ENCODE measurements at regions not wholly inside any gene's neighbourhood (a gene's known extent, or its start where the extent isn't known, plus 50 kb on each side); places are given as distances from the start of the nearest gene placed in this dataset.
"Not testable (repeated sequence)": the region's sequence is repeated elsewhere in the genome, so short reads cannot be mapped to it uniquely, and the experiment has no call there.

GRCh38 chr3:107227091-107227490, 150.1 kb upstream of the CCDC54 start:
- no peaks in the 10 kb centered on the region for H3K9me3 ChIP-seq (ENCODE audit: low read depth, low read length)
- no peaks in the 10 kb centered on the region for H3K27me3 ChIP-seq (ENCODE audit: insufficient read depth, low read length)
- no peak overlapping the region for H3K4me3 ChIP-seq (ENCODE audit: low read length)
- H3K4me1 ChIP-seq (ENCODE audit: insufficient read depth, low read length) = no peaks in the 10 kb centered on the region

GRCh38 chr3:107233877-107234276, 143.4 kb upstream of the CCDC54 start:
- not testable (repeated sequence) for H3K4me3 ChIP-seq (ENCODE audit: low read length); H3K27me3 ChIP-seq (ENCODE audit: insufficient read depth, low read length); H3K4me1 ChIP-seq (ENCODE audit: insufficient read depth, low read length); H3K9me3 ChIP-seq (ENCODE audit: low read depth, low read length)

- Histone ChIP-seq H3K4me1 (ENCODE audit: insufficient read depth, low read length) (peaks cover 3% of the 10 kb centered on the region), H3K27me3 (ENCODE audit: insufficient read depth, low read length) (peaks cover 7% of the 10 kb centered on the region), H3K4me3 (ENCODE audit: low read length) (no peak overlapping the region), H3K9me3 (ENCODE audit: low read depth, low read length) (no peaks in the 10 kb centered on the region)
These were observed 141.9 kb upstream of the CCDC54 start for GRCh38 chr3:107235193-107235927.

GRCh38 chr3:107235928-107236315, 141.3 kb upstream of the CCDC54 start:
- no peaks in the 10 kb centered on the region for H3K9me3 ChIP-seq (ENCODE audit: low read depth, low read length)
- H3K27me3 ChIP-seq (ENCODE audit: insufficient read depth, low read length) = peaks cover 7% of the 10 kb centered on the region
- H3K4me3 ChIP-seq (ENCODE audit: low read length) = no peak overlapping the region
- peaks cover 9% of the 10 kb centered on the region for H3K4me1 ChIP-seq (ENCODE audit: insufficient read depth, low read length)

GRCh38 chr3:107236655-107237337, 140.4 kb upstream of the CCDC54 start:
- Histone ChIP-seq H3K27me3 (ENCODE audit: insufficient read depth, low read length) (peaks cover 7% of the 10 kb centered on the region), H3K4me1 (ENCODE audit: insufficient read depth, low read length) (peaks cover 14% of the 10 kb centered on the region), H3K4me3 (ENCODE audit: low read length) (no peak overlapping the region), H3K9me3 (ENCODE audit: low read depth, low read length) (no peaks in the 10 kb centered on the region)

GRCh38 chr3:107238787-107239186, 138.5 kb upstream of the CCDC54 start:
- Histone ChIP-seq H3K27me3 (ENCODE audit: insufficient read depth, low read length) (peaks cover 7% of the 10 kb centered on the region), H3K9me3 (ENCODE audit: low read depth, low read length) (no peaks in the 10 kb centered on the region), H3K4me1 (ENCODE audit: insufficient read depth, low read length) (peaks cover 14% of the 10 kb centered on the region), H3K4me3 (ENCODE audit: low read length) (no peak overlapping the region)

GRCh38 chr3:107239703-107240102, 137.5 kb upstream of the CCDC54 start:
- peaks cover 14% of the 10 kb centered on the region for H3K4me1 ChIP-seq (ENCODE audit: insufficient read depth, low read length)

GRCh38 chr3:107240183-107241091, 136.8 kb upstream of the CCDC54 start:
- peaks cover 14% of the 10 kb centered on the region for H3K4me1 ChIP-seq (ENCODE audit: insufficient read depth, low read length)
- peaks cover 7% of the 10 kb centered on the region for H3K27me3 ChIP-seq (ENCODE audit: insufficient read depth, low read length)
- H3K9me3 ChIP-seq (ENCODE audit: low read depth, low read length) = no peaks in the 10 kb centered on the region
- peak overlapping the region; percentile 39 for H3K4me3 ChIP-seq (ENCODE audit: low read length)

More at GRCh38 chr3:107239703-107240102, 137.5 kb upstream of the CCDC54 start:
- peaks cover 7% of the 10 kb centered on the region for H3K27me3 ChIP-seq (ENCODE audit: insufficient read depth, low read length)
- no peaks in the 10 kb centered on the region for H3K9me3 ChIP-seq (ENCODE audit: low read depth, low read length)
- no peak overlapping the region for H3K4me3 ChIP-seq (ENCODE audit: low read length)

- H3K9me3 ChIP-seq (ENCODE audit: low read depth, low read length) = no peaks in the 10 kb centered on the region
- H3K27me3 ChIP-seq (ENCODE audit: insufficient read depth, low read length) = peaks cover 7% of the 10 kb centered on the region
- H3K4me1 ChIP-seq (ENCODE audit: insufficient read depth, low read length) = peaks cover 14% of the 10 kb centered on the region
- H3K4me3 ChIP-seq (ENCODE audit: low read length) = peak overlapping the region; percentile 39
These were observed 136.0 kb upstream of the CCDC54 start for GRCh38 chr3:107241217-107241616.

- no peak overlapping the region for H3K4me3 ChIP-seq (ENCODE audit: low read length)
- H3K4me1 ChIP-seq (ENCODE audit: insufficient read depth, low read length) = peaks cover 14% of the 10 kb centered on the region
- H3K27me3 ChIP-seq (ENCODE audit: insufficient read depth, low read length) = peaks cover 7% of the 10 kb centered on the region
- no peaks in the 10 kb centered on the region for H3K9me3 ChIP-seq (ENCODE audit: low read depth, low read length)
These were observed 134.7 kb upstream of the CCDC54 start for GRCh38 chr3:107242579-107242978.

- no peaks in the 10 kb centered on the region for H3K4me1 ChIP-seq (ENCODE audit: insufficient read depth, low read length)
- no peak overlapping the region for H3K4me3 ChIP-seq (ENCODE audit: low read length)
- no peaks in the 10 kb centered on the region for H3K9me3 ChIP-seq (ENCODE audit: low read depth, low read length)
- no peaks in the 10 kb centered on the region for H3K27me3 ChIP-seq (ENCODE audit: insufficient read depth, low read length)
These were observed 130.1 kb upstream of the CCDC54 start for GRCh38 chr3:107247116-107247515.

- Histone ChIP-seq H3K27me3 (ENCODE audit: insufficient read depth, low read length) (no peaks in the 10 kb centered on the region), H3K4me1 (ENCODE audit: insufficient read depth, low read length) (no peaks in the 10 kb centered on the region), H3K9me3 (ENCODE audit: low read depth, low read length) (no peaks in the 10 kb centered on the region), H3K4me3 (ENCODE audit: low read length) (no peak overlapping the region)
These were observed 128.1 kb upstream of the CCDC54 start for GRCh38 chr3:107249132-107249531.

GRCh38 chr3:107250221-107250620, 127.0 kb upstream of the CCDC54 start:
- Histone ChIP-seq H3K4me3 (ENCODE audit: low read length) (no peak overlapping the region), H3K4me1 (ENCODE audit: insufficient read depth, low read length) (no peaks in the 10 kb centered on the region), H3K27me3 (ENCODE audit: insufficient read depth, low read length) (no peaks in the 10 kb centered on the region), H3K9me3 (ENCODE audit: low read depth, low read length) (no peaks in the 10 kb centered on the region)

GRCh38 chr3:107251819-107252218, 125.4 kb upstream of the CCDC54 start:
- Histone ChIP-seq H3K9me3 (ENCODE audit: low read depth, low read length) (no peaks in the 10 kb centered on the region), H3K4me3 (ENCODE audit: low read length) (no peak overlapping the region), H3K27me3 (ENCODE audit: insufficient read depth, low read length) (no peaks in the 10 kb centered on the region), H3K4me1 (ENCODE audit: insufficient read depth, low read length) (no peaks in the 10 kb centered on the region)

- Histone ChIP-seq H3K27me3 (ENCODE audit: insufficient read depth, low read length) (no peaks in the 10 kb centered on the region), H3K4me1 (ENCODE audit: insufficient read depth, low read length) (no peaks in the 10 kb centered on the region), H3K4me3 (ENCODE audit: low read length) (no peak overlapping the region), H3K9me3 (ENCODE audit: low read depth, low read length) (no peaks in the 10 kb centered on the region)
These were observed 120.3 kb upstream of the CCDC54 start for GRCh38 chr3:107256963-107257362.

All from mononuclear cell (primary cell).